Body of pancreas (tissue), 4 donors: ENCODE measurements at regions not wholly inside any gene's neighbourhood (a gene's known extent, or its start where the extent isn't known, plus 50 kb on each side); places are given as distances from the start of the nearest gene placed in this dataset.

ENCODE experiments used
- CTCF ChIP-seq, 7 experiments: fragments of 450-650 bp in 4 of 7; fragments of 200-600 bp in 3 of 7; sonication (generic) in 3 of 7; IDR thresholded peaks; one replicate each; pipeline ENCODE4 v1.5.1; 2016 to 2019; ENCODE audit warnings: antibody characterized with exemption in 7 of 7
- POLR2A ChIP-seq, 3 donors: fragments of 450-650 bp; IDR thresholded peaks; one replicate each; pipeline ENCODE4 v1.6.1; 2016; ENCODE audit warnings: antibody characterized with exemption in 3 of 3, mild to moderate bottlenecking in 2 of 3

DNA sequence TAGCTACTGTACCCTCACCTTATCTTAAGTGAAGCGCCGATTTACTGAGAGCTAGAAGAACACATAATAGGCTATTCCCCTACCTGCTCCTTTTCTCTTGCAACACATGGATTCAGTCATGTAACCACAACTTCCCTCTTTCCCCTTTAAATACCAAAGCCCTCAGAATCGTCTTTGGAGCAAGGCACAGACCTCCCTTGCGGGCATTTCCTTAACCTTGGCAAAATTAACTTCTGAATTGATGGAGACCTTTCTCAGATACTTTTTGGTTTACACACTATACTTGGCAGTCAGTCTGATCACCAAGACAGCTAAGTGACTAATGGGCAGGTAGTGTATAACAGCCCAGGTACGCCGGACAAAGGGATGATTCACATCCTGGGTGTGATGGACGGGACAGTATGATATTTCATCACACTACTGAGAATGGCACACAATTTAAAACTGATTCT lies 72.7 kb upstream of the SEC61G start:
- TF ChIP-seq CTCF (IDR thresholded peaks at IDR 0.05) (no peak), POLR2A (IDR thresholded peaks at IDR 0.05) (no peak)
